CD4-positive, alpha-beta T cell treated with Interleukin-17A for 4 hours (primary cell): ENCODE measurements at regions not wholly inside any gene's neighbourhood (a gene's known extent, or its start where the extent isn't known, plus 50 kb on each side); places are given as distances from the start of the nearest gene placed in this dataset.
A peak's percentile ranks its signal among the peaks of the same experiment; 100 is the strongest.
"Not testable (repeated sequence)": the region's sequence is repeated elsewhere in the genome, so short reads cannot be mapped to it uniquely, and the experiment has no call there.

ENCODE experiments used
- DNase-seq: peaks from one replicate; pipeline ENCODE4 v3.0.0-alpha.2; 2020; ENCODE audit warnings: mixed read lengths

DNA sequence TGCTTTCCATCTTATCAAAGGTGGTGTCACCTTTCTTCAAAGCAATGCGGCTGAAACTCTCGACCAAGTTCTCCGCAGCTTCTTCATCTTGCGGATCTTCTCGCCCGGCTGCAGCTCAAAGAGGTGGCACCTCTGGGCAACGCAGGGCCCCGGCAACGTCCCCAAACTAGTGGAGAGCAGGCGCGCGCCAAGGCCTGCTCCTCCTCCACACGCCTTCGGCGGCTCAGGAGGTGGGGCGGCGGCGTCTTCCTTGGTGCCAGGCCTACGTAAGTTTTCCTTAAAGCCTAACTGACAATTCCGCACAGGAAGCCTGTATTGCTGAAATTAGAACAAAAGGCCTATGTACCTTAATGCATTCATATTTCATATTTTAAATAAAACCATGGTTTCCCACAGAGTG is 112.0 kb downstream of the TMX1 start:
- no peak for DNase-seq

DNA sequence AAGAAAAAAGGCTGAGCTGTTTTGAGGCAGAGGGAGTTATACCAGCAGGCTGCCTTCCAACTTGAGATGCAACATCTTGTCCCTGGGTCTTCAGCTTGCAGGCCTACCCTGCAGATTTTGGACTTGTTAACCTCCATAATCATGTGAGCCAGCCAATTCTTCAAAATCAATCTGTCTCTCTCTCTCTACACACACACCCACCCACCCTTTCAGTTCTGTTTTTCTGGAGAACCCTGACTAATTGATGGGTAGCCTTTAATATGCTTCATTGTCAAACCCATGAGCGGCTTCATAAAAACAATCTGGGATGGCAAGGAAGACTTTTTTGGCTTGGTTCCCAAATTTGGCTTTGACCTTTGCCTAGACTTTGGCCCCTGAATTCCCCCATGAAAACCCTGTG is 113.9 kb downstream of the TMX1 start:
- no peak for DNase-seq

DNA sequence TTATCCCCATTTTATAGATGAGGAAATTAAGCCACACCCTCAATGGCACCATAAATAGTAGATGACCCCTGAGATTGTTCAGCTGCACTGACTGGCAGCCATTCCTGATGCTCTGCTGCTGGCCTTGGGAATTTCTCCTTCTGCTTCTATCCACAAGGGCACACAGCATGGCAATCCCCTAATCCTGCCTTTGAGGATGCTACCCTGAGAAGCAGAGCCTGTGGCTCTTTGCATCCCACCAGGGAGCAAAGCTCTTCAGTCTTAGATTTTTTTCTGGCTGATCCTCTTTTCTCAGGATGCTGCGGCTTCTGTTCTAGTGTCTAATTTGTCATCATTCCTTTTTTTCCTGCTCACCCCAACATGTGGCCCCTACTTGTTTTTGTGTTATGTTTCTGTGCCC is 114.8 kb downstream of the TMX1 start:
- DNase-seq = no peak

DNA sequence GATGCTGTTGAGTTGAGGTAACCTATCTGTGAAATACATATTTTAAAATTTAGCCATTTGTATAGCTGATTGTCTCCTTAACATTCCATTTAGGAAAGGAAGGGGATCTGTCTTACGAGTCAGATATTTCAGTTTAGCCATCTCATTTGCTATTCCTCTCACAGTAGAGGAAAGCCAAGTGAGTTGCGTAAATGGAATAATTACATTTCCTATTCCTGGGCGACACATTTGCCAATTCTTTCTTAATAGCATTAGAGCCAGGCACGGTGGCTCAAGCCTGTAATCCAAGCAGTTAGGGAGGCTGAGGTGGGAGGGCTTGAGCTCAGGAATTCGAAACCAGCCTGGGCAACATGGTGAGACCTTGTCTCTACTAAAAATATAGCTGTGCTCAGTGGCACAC is 116.3 kb downstream of the TMX1 start:
- no peak for DNase-seq

DNA sequence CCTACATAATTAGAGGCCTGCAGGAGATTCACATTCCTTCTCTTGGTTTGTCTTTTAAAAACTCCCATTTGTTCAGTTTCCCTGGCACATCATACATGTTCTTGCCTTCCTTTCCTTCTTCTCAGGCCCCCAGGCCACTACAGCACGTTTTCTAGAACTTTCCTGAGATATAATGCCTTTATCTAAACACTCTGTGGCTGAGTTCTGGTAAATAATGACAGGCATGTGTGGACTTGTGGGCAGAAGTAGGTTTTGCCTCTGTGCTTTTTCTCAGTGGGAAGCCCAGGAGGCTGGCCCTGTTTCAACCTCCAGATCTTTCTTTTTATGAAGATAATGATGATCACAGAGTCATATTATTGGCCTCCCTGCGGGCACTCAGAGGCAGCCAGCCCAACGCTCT is 117.2 kb downstream of the TMX1 start:
- no peak for DNase-seq

DNA sequence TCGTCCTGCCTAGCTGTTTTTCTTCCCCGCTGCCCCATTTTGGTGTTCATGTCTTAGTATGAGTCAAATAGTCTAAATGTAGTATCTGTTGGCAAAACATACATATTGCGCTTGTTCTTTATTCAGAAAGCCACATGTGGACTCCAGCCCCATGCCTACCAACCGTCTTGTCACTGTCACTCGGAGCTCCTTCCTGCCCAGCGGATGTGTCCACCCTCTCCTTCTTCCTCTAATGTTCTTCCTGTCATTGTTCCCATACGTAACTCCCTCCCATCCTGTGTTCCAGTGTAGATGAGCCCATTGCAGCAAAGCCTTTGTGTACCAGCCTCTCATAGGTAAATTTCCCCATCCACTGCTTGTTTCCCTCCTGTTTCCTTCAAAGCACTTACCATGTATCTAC is 120.5 kb downstream of the TMX1 start:
- DNase-seq = no peak

DNA sequence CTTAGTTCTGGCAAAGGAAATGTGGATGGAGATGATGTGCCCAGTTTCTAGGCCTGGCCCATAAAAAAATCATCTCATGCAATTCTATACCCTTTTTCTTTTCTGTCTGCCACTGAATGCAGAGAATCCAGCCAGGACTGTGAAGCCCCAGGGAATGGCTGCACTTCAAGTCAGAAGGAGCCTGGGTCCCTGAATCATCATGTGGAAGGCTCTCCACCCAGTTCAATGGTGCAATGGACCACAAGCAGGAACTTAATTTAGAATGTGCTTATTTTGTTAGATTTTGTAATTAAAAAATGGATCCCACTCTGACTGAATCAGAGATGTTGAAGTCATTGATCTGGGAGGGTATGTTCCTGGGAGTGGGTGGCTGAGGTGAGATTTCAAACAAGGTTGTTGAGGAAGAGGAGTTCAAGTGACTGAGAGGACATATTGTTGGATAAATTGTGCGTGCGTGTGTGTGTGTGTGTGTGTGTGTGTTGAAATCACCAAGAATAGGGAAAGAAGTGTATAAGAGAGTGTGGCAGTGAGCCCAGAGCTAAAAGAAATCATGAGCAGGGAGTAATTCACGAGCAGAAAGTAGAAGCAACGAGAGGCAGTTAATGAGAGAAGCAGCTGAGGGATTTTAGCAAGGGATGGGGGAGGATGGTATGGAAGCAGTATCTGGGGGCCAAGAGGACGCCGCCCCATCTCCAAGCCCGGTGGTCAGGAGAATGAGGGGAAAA is 125.4 kb downstream of the TMX1 start:
- DNase-seq = no peak

DNA sequence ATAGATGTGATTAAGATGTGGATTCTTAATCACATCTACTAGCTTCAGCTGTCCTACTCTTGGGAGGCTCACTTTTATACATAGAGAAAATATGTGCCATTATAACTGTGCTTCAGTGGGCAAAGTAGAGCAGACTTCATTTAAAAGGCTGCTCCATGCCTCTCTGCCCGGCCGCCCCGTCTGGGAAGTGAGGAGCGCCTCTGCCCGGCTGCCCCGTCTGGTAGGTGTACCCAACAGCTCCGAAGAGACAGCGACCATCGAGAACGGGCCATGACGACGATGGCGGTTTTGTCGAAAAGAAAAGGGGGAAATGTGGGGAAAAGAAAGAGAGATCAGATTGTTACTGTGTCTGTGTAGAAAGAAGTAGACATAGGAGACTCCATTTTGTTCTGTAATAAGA is 126.4 kb downstream of the TMX1 start:
- DNase-seq = not testable (repeated sequence)

DNA sequence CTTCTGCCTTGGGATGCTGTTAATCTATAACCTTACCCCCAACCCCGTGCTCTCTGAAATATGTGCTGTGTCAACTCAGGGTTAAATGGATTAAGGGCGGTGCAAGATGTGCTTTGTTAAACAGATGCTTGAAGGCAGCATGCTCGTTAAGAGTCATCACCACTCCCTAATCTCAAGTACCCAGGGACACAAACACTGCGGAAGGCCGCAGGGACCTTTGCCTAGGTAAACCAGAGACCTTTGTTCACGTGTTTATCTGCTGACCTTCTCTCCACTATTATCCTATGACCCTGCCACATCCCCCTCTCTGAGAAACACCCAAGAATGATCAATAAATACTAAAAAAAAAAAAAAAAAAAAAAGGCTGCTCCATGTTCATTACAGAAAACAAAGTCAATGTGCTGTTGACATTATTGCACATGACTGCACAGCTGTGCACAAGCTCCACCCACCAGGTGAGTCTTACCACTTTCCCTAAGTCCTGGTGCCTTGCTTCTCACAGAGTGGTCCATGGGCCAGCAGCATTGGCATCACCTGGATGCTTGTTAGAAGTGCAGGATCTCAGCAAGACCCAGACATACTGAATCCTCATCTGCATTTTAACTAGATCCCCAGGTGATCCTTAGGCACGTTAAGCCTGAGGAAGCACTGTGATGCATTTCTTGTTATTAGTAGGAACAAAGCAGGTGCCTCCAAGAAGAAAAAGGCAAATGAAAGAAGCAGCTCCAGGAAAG is 127.0 kb downstream of the TMX1 start:
- DNase-seq = not testable (repeated sequence)

DNA sequence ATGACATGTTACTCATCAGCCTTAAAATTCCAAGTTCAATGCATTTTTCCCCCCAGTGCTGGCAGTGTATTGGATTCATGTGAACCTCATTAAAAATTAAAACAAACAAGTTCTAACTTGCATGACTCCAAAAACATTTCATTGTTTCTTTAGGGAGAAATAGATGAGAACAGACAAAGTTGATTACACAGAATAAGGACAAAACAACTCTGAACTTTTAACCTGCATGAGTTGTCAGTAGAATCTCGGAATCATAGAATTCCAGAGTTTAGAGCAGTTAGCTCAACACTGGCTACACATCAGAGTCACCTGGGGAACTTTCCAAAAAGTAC is 127.5 kb downstream of the TMX1 start:
- no peak for DNase-seq

DNA sequence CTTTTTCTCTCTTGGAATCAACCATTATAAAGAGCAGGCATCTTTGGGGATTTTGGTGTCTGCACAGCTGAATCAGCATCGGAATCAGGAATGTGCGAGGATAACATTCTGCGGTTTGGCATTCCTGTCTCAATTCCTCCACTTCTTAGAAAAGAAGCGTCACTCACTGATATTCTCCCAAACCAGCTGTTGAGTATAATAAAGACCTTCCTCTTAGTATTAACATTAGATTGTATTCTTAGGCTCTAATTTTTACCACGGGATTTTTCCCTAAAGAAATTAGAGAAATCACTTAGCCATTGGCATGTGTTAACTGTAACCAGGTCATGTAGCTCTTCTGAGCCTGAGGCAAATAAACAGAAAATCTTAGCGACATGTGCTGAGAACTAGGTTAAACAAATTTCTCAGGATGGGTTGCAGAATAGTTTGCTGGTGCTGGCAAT is 128.7 kb downstream of the TMX1 start:
- no peak for DNase-seq

DNA sequence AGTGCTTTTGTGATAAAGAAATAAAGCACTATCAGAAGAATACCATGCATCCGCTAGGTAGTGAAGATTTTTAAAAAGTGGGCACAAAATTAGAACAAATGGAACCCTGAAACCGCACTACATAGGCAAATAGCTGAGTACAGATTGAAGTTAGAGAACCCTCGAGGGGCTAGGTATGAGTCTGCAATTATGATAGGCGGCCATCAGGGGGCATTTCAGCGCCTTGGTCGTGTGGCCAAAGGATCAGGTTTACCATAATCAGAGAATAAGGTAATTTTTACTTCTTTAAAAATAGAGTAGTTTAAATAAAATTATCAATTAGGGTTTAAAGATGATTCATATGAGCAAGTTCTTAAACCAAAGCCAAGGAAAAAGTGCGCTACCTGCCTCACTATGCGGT is 129.8 kb downstream of the TMX1 start:
- DNase-seq = peak; percentile 28

DNA sequence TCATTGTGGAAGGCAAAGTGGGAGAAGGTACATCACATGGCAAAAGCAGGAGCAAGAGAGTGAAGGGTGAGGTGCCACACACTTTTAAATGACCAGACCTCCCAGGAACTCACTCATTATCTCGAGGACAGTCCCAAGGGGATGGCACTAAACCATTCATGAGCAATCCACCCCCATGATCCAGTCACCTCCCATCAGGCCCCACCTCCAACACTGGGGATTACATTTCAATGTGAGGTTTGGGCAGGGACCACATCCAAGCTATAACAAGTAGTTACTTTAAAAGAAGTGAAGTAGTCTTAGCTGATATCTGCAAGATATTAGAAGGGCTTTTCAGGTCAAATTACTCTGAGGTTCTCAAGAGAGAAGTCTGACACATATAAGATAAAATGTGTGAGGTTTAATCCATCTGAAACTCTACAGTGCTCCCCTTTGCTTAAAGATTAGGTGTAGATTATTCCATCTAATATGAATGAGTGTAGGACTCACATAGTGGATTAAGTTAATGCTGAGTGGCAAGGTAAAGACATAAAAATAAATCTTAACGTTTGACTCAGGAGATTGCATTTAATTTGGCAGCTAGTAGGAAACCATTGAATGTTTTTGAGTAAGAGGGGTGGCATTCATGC is 130.8 kb downstream of the TMX1 start:
- no peak for DNase-seq

DNA sequence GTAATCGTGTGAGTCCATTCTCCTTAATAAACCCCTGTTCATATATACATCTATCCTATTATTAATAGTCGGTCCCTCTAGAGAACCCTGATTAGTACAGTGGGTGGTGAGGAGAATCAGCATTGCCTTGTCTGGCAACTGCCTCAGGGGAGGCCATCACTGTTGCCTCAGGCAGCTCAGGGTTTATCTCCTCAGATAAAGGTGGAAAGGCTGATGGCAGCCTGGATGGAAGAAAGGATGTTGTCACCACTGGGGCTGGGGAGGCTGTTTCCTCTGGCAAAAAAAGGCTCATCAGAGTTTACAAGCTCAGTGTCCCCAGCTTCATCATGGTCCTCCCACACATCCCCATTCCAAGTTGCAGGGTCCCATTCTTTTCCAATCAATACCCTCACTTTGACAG is 137.1 kb downstream of the TMX1 start:
- not testable (repeated sequence) for DNase-seq

DNA sequence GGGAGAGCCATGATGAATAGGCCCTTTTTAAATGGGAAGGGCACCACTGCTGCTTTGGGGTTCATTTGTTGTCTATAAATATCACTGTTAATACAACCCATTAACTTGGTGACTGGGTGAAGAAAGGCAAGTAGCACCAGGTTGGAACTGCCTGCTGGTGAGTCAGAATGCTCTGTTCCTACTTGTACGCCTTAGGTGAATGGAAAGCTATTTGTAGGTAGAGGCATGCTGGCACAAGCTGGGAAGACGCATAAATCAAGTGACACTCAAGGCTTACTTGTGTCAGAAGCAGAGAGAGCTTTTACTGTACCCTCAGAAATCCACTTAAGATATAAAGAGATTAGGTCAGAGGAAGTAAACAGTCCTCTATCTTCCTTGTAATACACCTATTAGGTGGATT is 142.5 kb downstream of the TMX1 start:
- DNase-seq = no peak

DNA sequence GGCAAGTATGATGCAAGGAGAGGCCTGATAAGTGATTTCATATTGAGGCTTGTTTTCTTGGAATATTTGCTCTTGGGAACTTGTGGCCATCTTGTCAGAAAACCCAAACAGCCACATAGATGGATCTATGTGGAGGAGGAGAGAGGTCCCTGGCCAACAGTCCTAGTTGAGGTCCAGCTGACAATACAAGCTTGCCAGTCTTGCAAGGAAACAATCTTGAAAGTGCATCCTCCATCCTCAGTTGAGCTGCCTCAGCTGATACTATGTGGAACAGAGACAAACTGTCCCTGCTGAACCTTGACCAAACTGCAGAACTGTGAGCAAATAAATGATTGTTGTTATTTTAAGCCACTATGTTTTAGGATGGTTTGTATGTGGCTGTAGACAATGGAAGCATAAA is 146.4 kb downstream of the TMX1 start:
- DNase-seq = no peak

DNA sequence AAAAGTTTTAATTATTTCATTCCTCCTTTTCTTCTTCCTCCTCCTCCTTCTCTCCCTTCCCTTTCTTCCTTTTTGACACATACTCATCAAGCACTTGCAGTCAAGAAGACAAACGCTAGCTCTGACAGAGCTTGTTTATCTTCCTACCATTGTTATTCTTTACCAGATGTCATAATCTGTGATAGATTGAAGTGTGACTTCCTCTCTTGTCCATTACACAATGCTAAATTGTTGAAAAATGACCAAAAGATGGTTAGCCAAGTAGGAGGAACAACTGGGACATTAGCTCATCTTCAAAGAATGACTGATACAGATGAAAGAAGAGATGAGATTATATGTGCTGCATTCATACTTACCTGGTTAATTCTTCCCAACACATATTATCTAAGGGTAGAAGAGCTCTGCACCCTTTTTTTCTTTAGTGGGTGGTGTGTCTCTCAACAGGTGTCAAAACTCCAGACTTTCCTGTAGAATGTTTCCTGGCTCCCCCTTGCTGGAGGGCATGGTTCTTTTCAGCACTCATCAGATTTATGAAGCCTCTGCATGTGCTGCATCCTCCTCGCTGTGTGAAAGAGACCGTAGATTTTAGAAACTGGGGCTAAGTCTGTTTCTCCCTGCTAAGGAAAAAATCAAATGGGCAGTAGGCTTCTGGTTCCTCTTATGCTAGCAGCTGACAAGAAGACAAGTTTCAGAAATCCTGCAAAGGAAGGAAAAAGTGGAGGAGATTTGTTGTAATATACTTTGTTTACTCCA is 147.1 kb downstream of the TMX1 start:
- no peak for DNase-seq

DNA sequence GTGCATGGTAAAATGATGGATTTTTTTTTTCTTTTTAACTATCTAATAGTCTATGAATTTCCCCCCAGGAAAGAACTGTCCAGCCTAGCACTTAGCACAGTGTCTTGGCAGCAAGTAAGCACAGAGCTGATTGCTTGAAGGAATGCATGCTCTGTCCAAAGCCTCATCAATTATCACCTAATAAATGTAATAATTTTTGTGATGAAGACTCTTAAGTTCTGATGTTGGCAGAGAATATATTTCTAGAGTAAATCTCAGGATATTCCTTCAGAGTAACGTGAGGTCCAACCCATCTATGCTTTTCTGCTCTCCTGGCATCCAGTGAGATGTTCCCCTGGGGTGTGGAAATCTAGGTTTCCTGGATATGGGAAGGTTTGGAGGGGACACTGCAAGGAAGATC is 152.4 kb downstream of the TMX1 start:
- no peak for DNase-seq

DNA sequence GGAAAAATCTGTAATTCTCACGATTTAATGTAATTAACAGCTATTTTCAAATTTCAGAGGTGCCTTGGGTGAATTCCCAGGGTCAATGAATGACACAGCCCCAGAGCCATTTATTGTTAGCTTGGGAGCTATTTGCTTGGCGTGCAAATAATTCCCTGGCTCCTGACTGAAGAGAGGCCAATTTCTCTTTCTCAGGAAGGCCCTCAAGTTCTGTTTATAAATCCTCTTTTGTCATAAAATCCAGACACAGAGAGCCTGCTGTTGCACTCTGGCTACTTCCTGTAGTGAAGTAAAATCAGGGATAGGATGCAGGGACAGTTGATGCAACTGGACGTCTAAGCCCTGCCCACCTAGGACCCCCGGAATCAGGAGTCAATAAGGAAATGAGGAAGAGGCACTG is 154.3 kb downstream of the TMX1 start:
- no peak for DNase-seq

DNA sequence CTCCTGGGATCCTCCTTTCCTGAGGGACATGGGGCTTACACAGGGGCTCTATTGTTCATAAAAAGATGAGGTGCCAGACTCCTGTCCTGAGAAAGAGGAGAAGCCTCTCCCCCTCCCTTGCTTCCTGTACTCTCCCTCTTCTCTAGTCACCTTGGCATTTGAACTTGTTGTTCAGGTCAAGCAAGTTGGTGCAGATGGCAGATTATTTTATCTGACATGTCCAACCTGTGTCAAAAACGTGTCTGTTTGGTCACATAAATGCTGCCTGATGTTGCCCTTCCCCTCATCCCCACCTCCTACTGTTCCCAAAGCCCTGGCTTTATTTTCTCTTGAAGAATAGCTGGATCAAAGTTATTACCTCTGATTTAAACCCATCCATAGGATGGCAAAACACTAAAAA is 154.8 kb downstream of the TMX1 start:
- no peak for DNase-seq

DNA sequence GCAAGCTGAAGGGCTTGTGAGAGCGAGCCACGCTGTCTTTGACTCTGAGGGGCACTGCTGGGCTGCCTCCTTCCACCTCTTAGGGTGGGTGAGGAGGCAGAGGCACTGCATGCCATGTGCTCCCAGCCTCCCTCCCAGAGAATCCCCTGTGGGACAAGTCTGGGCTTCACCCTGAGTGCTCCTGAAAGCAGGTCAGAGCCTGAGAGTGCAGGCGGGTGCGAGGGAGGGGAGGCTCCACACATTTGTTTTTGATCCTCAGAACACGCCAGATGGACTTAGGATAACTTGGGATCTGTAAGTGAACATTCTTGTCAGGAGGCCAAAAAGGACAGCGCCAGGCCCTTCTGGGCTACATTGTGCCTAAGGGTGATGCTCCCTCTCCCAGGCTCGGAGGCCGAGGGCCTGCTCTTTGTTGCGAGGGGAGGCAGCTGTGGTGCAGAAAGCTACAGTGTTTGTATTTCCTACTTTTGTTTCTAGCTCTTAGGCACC is 155.4 kb downstream of the TMX1 start:
- DNase-seq = no peak

DNA sequence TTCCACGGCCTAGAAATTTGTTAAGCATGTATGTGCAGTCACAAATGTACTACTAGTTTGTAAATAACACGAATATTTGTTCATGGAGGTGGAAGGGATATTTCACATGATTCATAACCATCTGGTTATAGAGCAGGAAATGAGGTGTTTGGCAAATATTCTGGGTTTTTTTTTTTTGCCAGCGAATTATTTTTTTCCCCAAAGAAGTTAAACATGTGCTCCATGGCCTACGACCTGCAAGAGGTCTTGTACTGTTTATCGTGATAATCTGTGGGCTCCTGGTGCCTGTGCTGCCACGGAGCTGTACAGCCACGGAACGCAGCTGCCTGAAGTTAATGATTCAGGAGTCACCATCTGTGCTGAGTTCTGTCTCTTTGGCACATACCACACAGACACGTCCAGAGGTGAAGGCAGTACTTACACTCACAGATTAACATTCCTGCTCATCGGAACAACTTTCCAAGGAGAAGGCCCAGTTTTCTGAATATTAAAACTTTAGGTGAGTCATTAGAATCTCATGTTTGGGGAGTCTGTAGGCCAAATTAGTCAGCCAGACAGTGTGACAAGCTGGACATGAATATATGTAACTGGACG is 156.3 kb downstream of the TMX1 start:
- no peak for DNase-seq

DNA sequence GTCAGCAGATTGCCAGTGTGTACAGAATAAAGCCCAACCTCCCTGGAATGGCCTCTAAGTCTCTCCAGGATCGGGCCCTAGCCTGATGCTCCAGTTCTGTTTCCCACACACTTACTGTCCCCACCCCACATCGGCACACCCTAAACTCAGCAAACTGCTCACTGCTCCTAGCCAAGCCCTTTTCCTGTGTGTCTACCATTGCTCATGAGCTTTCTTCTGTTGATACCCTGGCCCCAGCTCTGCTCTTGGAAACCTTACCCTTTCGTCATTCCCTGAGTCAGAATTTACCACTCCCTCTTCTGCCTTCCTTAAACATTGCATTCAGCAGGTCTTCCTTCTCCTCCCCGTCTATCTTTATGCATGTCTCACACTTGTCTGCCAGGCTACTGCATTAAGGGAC is 158.9 kb downstream of the TMX1 start:
- no peak for DNase-seq
